GM19238 (cell line): ENCODE measurements at regions not wholly inside any gene's neighbourhood (a gene's known extent, or its start where the extent isn't known, plus 50 kb on each side); places are given as distances from the start of the nearest gene placed in this dataset.

Experiments used
- DNase-seq: peaks from one replicate; pipeline ENCODE4 v3.0.0; 2011; ENCODE audit warnings: low spot score; ENCODE audit not compliant: insufficient read length

GRCh38 chr5:125798307-125798706 lies 624.9 kb upstream of the GRAMD2B start:
- DNase-seq: no peak

DNA sequence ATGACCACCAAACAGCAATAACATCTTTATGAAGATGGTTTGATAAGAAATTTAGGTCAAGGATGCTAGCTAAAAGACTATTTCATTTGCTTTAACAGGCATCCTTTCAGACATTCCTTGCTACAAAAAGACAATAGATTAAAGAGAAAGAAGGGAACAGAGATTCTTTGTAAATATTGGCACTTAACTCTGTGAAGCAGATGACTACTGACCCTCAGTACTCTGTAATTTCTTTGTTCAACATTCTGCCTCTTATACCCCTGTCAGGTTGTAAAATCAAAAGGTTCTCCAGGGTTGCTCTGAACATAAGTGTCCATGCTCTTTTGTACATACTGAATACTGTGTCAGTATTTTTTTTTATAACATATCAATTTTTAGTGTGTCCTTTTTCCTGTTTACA lies 610.6 kb upstream of the GRAMD2B start:
- DNase-seq: no peak

- DNase-seq: no peak
These were observed 609.8 kb upstream of the GRAMD2B start for GRCh38 chr5:125813221-125813974.

GRCh38 chr5:125814119-125814518 lies 609.1 kb upstream of the GRAMD2B start:
- DNase-seq: no peak

DNA sequence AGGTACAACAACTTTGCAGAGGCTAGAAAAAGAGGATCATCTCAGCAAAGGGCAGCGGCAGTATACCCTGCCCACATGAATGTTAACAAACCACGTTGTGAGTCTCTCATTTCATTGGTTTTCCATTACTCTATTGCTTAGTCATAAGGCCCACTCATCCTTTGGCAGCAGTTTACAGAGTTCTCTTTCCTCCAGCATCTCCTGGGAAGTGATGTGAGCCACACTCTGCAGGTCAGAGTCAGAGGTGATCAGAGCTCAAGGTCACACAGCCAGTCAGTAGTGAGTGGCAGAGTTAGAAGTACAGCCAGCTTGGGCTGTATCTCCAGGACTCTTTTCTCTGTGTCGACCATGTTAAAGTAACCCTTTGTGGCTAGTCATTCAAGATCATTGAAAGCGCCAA lies 599.6 kb upstream of the GRAMD2B start:
- no peak for DNase-seq

GRCh38 chr5:125826214-125826613 lies 597.0 kb upstream of the GRAMD2B start:
- no peak for DNase-seq

DNA sequence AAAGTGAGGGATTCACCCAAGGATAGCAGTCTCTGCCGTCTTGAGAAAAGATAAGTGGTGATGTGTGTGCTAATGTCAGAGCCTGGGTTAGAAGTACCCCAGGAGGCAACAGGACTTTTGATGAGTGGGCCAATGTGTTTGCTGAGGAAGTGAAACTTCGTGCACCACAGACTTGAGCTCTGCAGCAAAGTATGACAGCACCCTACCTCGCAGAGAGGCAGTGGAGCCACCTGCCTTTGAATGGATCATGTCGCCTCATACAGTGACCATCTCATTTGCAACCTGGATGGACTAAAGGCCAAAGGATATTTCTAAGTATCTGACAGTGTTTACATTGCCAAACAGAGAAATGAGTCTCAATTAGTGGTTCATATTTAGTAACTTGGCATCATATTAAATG lies 593.9 kb upstream of the GRAMD2B start:
- no peak for DNase-seq

GRCh38 chr5:125833398-125833797 lies 589.8 kb upstream of the GRAMD2B start:
- DNase-seq: no peak

- DNase-seq: no peak
These were observed 588.6 kb upstream of the GRAMD2B start for GRCh38 chr5:125834438-125835115.

DNA sequence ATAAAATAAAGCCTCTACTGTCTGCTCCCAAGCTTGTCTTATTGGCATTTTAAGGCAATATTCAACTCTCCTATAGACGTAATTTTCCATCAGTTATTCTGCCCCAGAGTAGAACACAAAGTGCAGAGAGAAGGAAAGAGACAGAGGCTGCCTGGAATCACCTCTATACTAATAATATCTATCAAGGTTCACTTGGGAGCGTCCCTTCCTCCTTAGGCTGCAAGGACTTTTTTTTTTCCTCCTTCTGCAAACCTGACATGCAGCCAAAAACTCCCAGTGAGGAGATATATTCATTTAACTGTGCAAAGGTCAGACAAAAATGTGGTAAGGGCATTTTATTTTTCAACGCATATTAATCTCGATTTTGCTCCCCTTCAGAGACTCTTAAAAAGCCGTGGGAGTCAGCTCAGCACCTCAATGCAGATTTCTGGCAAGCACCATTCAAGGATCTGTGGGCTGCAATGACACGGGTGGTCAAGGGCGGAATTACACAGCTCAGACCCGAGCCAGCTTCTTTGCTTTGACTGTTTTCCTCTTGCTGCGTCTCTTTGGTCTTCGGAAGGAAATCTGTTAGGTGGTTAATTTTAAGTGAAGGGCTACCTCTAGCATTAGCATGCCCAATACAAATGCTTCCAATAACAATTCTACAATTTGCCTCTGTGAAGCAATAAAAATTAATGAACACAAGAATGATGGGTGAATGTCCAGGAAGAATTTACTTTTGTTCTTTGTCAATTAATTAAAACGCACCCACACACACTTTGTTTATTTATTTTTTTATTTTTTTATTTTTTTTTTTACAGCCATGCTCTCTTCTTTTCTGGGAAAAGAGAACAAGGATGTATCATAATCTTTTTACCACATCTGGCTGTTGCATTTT lies 587.7 kb upstream of the GRAMD2B start:
- DNase-seq: no peak

DNA sequence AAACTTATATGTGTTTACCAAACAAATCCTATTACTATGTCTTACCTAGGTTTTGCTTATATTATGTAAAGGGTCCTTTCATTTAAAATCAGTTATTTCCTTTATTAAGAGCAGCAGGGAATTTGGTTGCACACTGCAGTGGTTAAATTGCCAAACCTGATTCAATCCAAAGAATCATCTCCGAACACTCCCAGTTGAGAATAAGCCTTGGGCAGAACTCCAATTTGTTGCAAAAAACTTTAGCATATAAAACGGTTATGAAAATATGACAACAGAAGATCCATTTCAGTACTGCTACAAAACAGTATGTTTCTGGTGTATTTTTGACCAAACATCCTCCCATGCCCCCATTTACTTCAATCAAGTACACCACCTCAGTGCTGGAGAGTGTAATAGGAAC lies 587.0 kb upstream of the GRAMD2B start:
- no peak for DNase-seq

DNA sequence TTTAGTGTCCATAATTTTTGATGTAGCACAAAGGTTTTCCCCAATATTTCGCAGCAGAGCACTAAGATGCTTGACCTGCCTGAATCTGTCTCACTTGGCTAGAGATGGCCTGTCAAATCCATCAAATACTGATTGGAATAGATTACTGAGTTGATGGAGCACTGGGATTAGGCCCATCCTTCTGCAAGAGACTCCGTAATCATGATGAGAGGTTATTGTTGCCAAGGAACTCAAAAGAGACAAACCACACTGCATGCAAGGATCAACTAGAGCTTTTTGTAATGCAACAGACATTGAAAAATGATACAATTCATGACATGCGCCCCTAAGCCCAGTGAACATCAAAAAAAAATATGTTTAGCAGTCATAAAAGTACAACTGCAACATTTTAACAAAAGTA lies 585.3 kb upstream of the GRAMD2B start:
- no peak for DNase-seq

- DNase-seq: no peak
These were observed 575.6 kb upstream of the GRAMD2B start for GRCh38 chr5:125847561-125847960.

DNA sequence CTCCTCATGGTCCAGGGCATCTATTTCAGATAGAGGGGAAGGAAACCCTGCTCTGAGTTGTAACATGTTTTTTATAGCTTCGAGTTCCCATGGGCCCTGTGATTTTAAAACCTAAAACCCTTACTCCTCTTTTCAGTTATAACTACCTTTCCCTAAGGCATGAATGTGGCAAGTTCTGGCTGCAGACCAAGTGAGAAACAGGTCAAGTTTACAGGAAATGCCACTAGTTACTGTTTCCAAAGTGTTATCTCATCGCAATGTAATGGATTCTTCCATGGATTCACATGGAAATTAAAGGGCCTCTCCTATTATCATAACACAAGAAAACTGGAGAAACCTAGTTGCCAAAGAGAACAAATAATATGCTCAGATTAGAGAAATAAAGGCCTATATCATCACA lies 574.5 kb upstream of the GRAMD2B start:
- DNase-seq: no peak

DNA sequence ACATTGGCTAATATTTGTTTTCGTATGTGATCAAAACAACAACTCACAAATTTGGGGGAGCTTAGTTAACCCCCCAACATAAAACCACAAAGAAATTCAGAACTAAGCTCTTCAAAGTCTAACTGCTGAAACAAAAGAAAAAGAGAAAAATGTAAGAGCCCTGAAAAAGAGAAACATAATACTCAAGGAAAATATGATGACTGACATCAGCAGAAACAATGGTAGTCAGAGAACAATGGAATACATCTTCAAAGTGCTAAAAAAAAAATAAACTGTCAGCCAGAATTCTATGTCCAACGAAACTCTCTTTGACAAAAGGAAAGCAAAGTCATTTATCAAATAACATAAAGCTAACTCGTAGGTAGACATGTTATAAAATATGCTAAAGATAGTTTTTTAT lies 566.3 kb upstream of the GRAMD2B start:
- no peak for DNase-seq

DNA sequence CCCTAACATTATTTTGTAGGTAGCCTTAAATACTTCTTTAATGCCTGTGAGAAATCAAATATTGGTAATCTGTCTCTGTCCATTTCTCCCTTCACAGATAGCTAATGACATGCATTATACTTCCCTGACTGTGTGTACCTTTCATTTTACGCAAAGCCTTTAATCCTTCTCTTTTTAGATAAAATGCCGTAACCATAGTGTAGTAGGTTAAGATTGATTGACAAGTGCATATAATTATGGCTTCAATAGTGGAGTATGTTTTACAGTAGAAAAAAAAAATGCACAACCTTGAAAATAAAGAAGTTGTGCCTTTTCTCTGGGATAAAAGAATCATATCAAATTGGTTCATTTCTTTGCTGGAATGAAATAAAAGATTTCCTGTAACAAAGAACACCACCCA lies 559.6 kb upstream of the GRAMD2B start:
- DNase-seq: no peak

DNA sequence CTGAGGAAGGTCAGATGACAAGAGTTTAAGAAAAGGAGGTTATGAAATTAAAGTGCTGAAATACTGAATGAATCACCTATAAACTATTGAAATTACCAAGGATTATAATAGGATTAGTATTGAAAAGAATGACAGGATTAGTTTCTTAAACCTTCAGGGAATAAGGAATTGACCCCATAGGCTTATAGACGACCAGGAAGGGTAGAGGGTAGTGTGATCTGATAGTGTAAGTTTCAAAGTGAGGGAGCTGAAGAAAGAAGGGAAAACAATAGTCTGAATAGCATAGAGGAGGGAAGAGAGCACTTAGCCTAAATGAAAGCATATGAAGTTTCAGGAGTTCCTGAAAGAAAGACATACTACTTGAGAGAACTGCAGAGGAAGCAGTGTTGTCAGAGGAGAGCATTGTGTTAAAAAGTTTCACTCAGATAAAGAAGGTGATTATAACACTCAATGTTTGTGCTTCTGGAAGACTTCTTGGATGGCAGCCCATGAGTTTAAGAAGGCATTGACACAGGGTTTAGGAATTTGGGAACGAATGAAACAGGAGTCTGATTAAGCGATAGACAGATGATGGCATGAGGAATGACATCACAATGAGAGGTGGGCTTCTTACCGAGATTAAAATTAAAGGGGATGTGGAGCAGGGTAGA lies 557.9 kb upstream of the GRAMD2B start:
- no peak for DNase-seq

GRCh38 chr5:125868036-125868435 lies 555.2 kb upstream of the GRAMD2B start:
- no peak for DNase-seq

- no peak for DNase-seq
These were observed 553.0 kb upstream of the GRAMD2B start for GRCh38 chr5:125870256-125870655.

DNA sequence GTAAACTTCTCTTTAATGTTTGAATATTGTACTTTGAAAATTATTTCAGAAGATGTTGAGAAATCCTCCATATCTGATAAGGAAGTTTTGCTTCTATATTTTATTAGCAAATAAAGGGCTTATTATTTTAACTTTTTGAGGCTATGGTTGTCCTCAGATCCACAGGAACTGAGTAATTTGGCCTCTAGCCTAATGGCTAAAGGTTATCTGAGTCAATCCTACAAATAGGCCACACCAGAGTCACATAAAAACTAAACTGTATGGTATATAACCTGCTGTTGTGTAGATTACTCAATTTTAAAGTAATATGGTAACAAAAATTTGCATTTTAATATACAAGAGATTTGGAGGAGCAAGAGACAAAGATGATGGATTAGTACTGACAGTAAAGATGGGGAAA lies 549.2 kb upstream of the GRAMD2B start:
- DNase-seq: no peak

- DNase-seq: no peak
These were observed 548.5 kb upstream of the GRAMD2B start for GRCh38 chr5:125874717-125875116.

DNA sequence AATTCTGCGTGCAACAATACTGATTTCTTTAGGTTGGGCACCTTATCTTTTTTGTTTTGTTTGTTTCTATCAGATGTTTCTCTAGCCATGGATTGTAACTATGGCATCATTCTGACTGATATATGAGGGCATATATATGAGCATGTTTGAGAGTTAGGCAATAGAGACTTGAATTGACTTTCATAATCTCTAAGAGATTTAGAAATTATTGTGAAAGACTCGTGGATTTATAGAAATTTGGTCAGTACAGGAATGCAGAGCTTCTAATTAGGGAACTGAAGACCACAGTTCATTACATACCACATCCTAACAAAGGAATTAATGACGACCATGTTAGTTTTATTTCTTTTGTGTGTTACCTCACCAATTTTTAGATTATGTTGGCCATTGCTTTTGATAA lies 546.0 kb upstream of the GRAMD2B start:
- DNase-seq: no peak
